ENCODE measurements at regions not wholly inside any gene's neighbourhood (a gene's known extent, or its start where the extent isn't known, plus 50 kb on each side); places are given as distances from the start of the nearest gene placed in this dataset.

DNA sequence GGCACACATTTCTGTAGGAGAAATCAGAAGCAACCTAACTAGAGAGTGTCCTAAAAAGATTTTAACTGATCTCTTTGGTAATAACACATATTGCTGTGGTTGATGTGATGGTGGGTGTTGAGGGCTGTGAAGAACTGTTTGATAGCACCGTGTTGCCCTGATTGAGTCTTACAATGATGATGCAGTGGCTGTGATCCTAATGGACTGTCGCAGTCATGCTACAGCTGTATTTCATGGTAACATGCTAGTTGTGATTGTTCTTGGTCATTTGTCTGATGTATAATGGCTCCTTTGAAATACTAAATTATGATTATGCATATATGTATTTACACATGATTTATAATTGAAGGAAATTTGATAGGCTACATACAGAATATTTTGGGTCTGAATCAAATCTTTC is 82.5 kb upstream of the MMADHC start:
- DNase-seq (ENCODE audit: insufficient read length) (no peak), FAIRE-seq (no peak)
- TF ChIP-seq POLR2AphosphoS5 (IDR thresholded peaks at IDR 0.05; ENCODE audit: low read depth, low read length) (no peak), POLR2A (IDR thresholded peaks at IDR 0.05; ENCODE audit: low read depth, low read length) (no peak)

DNA sequence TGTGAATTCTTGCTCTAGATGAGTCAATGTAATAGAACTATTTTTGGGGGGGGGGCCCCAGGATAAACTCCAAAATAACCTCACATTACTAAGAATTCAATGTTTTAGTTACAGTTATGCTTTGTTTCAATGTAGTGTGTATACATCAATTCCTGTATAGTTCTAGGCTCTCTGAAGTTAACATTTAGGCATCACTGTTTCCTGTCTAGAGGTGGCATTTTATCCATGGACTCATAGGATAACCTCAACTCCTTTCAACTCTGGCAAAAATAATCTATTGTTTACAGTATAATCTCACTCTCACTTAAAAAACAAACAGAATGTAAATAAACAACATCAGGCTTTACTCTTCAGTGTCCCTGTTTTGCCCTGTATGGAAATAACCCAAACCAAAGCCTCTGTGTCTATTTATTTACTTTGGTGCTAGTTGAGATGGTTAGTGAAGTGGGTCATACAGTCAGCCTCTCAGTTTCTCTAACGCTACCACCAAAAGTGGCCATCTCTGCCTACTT is 79.3 kb upstream of the MMADHC start:
- TF ChIP-seq POLR2A (IDR thresholded peaks at IDR 0.05; ENCODE audit: low read depth, low read length) (no peak), TAF1 (IDR thresholded peaks at IDR 0.05; ENCODE audit: borderline replicate concordance, low read depth, low read length) (no peak), POLR2AphosphoS5 (IDR thresholded peaks at IDR 0.05; ENCODE audit: low read depth, low read length) (no peak)
- DNase-seq (ENCODE audit: insufficient read length) (no peak), FAIRE-seq (no peak)

DNA sequence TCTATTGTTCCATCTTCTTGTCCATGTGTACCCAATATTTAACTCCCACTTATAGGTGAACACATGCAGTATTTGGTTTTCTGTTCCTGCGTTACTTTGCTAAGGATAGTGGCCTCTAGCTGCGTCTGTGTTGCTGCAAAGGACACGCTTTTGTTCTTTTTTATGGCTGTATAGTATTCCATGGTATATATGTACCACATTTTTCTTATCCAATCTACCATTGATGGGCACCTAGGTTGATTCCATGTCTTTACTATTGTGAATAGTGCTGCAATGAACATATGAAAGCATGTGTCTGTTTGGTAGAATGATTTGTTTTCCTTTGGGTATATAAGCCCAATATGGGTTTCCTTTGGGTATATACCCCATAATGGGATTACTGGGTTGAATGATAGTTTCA is 77.3 kb upstream of the MMADHC start:
- TF ChIP-seq POLR2AphosphoS5 (IDR thresholded peaks at IDR 0.05; ENCODE audit: low read depth, low read length): no peak
- no peak for TF ChIP-seq POLR2A (IDR thresholded peaks at IDR 0.05; ENCODE audit: low read depth, low read length)
- TF ChIP-seq TAF1 (IDR thresholded peaks at IDR 0.05; ENCODE audit: borderline replicate concordance, low read depth, low read length): no peak
- FAIRE-seq (no peak), DNase-seq (ENCODE audit: insufficient read length) (no peak)

DNA sequence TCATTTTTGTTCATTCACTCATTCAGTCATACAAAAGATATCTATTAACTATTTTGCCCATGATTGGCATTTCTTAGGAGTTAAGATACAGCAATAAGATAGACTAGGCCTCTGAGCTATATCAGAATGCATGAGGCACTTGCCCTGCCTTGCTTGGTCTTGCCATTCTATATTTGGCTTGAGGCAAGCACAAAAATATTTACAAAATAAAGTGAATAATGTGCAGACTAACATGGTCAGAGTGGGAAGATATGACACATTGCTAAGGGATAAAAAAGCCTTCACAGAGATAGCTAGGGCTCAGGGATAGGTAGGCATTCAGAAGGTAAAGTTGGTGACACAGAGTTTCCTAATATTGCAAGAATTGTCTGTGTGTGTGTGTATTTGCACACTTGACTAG is 75.0 kb upstream of the MMADHC start:
- FAIRE-seq: no peak
- no peak for TF ChIP-seq POLR2AphosphoS5 (IDR thresholded peaks at IDR 0.05; ENCODE audit: low read depth, low read length)
- no peak for TF ChIP-seq POLR2A (IDR thresholded peaks at IDR 0.05; ENCODE audit: low read depth, low read length)
- TF ChIP-seq TAF1 (IDR thresholded peaks at IDR 0.05; ENCODE audit: borderline replicate concordance, low read depth, low read length): no peak
- DNase-seq (ENCODE audit: insufficient read length): no peak

DNA sequence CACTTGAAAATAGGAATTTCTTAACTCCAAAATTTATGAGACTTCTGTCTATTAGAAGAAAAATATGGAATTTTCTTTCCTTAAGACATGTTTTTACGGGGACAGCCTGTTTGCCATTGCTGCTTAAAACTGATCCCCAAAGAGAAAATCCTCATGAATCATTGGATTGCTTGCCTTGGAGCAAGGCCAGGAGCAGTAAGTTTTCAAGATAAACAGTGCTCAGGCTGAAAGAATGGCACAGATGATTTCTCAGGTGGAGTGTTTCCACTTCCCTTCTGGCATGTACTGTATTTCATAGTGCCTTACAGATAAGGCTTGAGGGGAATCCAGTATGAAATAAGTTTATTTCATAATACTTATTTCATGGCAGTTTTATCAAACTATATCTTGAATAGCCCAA is 74.3 kb upstream of the MMADHC start:
- no peak for DNase-seq (ENCODE audit: insufficient read length)

DNA sequence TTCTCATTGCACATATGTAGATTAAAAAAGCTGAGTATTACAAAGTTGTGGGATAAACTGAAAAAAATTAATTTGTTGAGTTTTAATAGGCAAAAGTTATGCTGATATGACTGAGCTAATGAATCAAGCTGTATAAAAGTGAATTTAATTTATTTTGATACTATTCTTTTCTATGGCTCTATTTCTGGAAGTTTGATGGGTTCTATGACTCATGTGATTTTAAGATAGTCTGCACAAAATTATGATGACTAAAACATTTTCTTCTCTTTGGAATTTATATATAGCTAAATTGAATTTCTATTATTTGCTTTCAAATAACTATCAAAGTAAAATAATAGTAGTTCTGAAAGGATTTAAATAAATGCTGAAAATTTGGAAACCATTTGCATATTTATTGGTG is 71.0 kb upstream of the MMADHC start:
- DNase-seq (ENCODE audit: insufficient read length): no peak
- FAIRE-seq: no peak
- no peak for TF ChIP-seq TAF1 (IDR thresholded peaks at IDR 0.05; ENCODE audit: borderline replicate concordance, low read depth, low read length)
- TF ChIP-seq POLR2A (IDR thresholded peaks at IDR 0.05; ENCODE audit: low read depth, low read length): no peak
- no peak for TF ChIP-seq POLR2AphosphoS5 (IDR thresholded peaks at IDR 0.05; ENCODE audit: low read depth, low read length)

More for the DNA sequence above, 74.3 kb upstream of the MMADHC start:
- TF ChIP-seq POLR2A (IDR thresholded peaks at IDR 0.05; ENCODE audit: low read depth, low read length) (no peak), TAF1 (IDR thresholded peaks at IDR 0.05; ENCODE audit: borderline replicate concordance, low read depth, low read length) (no peak), POLR2AphosphoS5 (IDR thresholded peaks at IDR 0.05; ENCODE audit: low read depth, low read length) (no peak)
- no peak for FAIRE-seq

DNA sequence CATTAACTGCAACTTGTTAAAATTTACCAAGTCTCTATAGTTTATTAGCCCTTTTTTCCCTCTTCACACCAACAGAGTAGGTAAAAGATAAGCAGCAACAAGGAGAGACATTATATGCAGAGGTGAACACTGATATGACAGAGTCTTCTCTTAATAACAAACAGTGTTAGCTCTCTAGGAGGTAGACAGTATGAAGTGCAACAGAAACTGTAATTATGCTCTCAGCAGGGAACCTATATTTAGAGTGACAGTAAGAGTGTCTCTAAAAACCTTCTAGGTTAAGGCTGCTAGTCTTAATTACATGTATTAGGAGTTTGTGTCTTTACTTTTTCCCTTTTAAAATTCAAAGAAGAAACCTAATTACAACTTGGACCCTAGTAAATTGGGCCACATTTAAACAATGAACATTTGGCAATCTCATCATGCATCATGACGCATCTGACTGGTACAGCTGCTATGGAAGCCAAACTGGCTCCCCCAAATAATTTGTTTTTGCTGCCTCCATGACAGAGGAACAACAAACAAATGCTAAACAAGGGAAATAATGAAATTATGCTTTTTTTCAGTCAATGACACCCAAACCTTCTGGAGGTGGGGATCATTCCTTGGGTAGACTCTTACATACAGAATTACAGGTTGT is 69.9 kb upstream of the MMADHC start:
- no peak for TF ChIP-seq TAF1 (IDR thresholded peaks at IDR 0.05; ENCODE audit: borderline replicate concordance, low read depth, low read length)
- no peak for TF ChIP-seq POLR2AphosphoS5 (IDR thresholded peaks at IDR 0.05; ENCODE audit: low read depth, low read length)
- no peak for TF ChIP-seq POLR2A (IDR thresholded peaks at IDR 0.05; ENCODE audit: low read depth, low read length)
- no peak for DNase-seq (ENCODE audit: insufficient read length)

DNA sequence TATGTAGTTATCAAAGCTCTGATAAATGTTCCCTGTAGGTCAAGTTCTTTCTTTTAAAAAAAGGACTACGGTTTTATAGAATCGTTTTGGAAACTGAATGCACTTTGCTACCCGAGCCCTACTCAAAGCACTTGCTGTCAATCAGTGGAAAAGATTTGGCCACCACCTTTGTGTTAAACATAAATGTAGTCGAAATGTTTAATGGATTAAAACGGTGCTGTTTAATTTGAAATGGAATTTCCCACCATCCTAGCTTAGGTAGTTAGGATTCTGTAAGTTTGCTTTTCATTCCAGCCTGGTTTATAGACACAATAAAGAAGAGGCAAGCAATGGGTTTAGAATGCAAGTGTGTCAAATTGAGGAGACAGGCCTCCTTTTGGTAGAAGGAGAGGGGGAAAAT is 69.4 kb upstream of the MMADHC start:
- DNase-seq (ENCODE audit: insufficient read length) (no peak), FAIRE-seq (no peak)
- no peak for TF ChIP-seq POLR2A (IDR thresholded peaks at IDR 0.05; ENCODE audit: low read depth, low read length)
- TF ChIP-seq POLR2AphosphoS5 (IDR thresholded peaks at IDR 0.05; ENCODE audit: low read depth, low read length): no peak
- no peak for TF ChIP-seq TAF1 (IDR thresholded peaks at IDR 0.05; ENCODE audit: borderline replicate concordance, low read depth, low read length)

More for the DNA sequence above, 69.9 kb upstream of the MMADHC start:
- no peak for FAIRE-seq

DNA sequence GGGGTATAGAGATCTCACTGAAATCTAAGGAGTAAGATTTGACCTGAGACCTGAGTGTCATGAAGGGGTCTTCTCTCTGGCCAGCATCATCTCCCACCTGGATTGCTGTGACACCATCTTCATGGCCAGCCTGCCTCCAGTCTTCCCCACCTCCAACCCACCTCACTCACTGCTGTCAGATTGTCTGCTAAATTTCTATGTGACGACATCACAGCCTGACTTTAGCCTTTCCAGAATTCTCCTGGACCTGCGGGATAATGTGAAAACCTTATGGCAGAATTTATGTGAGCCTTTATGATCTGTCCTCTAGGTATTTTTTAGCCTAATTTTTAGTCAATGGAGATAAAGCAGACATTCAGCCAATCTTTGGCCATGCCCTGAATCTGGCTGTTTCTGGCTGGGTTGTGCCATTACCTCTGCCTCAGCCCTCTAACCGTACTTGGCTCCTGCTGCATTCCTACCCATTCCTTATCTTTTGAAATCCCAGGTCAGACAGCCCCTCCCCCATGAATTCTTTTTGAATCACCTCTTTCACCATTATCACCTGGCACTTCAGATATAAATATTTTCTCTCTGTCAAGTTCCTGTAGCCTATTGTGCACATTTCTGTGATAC is 66.4 kb upstream of the MMADHC start:
- TF ChIP-seq POLR2AphosphoS5 (IDR thresholded peaks at IDR 0.05; ENCODE audit: low read depth, low read length): no peak
- TF ChIP-seq POLR2A (IDR thresholded peaks at IDR 0.05; ENCODE audit: low read depth, low read length): no peak
- no peak for TF ChIP-seq TAF1 (IDR thresholded peaks at IDR 0.05; ENCODE audit: borderline replicate concordance, low read depth, low read length)
- DNase-seq (ENCODE audit: insufficient read length) (no peak), FAIRE-seq (no peak)

DNA sequence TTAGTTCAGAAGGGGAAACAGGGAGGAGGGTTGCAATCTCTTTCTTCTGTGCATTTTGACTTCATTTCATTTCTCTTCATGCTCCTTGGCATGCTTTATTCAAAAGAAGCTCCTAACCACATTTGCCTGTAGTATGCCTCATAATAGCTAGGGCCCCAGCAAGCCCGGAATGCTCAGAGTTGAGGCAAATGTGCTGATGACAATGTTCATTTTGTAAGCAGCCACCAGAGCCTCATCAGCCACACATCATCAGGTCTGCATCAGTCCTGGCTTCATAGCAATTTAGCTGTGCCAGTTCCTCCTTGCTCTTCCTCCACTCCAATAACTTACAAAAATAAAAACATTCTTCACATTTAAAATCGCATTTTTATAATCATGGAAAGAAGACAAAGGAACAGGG is 65.4 kb upstream of the MMADHC start:
- FAIRE-seq: no peak
- TF ChIP-seq POLR2AphosphoS5 (IDR thresholded peaks at IDR 0.05; ENCODE audit: low read depth, low read length) (no peak), POLR2A (IDR thresholded peaks at IDR 0.05; ENCODE audit: low read depth, low read length) (no peak), TAF1 (IDR thresholded peaks at IDR 0.05; ENCODE audit: borderline replicate concordance, low read depth, low read length) (no peak)
- DNase-seq (ENCODE audit: insufficient read length): no peak

DNA sequence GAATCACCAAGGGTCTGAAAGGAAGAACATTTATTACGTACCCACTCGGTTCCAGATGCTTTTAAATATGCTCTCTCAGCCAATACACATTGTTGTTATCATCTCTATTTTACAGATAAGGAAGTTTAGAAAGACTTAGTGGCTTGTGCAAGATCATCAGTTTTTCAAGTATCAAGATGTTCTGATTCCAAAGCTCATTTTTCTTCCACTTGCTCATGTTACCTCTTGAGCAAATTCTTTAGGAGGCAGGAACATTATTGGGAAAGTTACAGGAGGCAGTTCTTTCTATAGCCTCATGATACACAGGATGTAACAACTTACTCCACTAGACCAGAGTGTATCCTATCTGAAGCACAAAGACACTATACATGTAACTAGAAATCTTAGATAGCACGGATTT is 65.0 kb upstream of the MMADHC start:
- FAIRE-seq (no peak), DNase-seq (ENCODE audit: insufficient read length) (no peak)
- TF ChIP-seq POLR2A (IDR thresholded peaks at IDR 0.05; ENCODE audit: low read depth, low read length): no peak
- no peak for TF ChIP-seq POLR2AphosphoS5 (IDR thresholded peaks at IDR 0.05; ENCODE audit: low read depth, low read length)
- TF ChIP-seq TAF1 (IDR thresholded peaks at IDR 0.05; ENCODE audit: borderline replicate concordance, low read depth, low read length): no peak

DNA sequence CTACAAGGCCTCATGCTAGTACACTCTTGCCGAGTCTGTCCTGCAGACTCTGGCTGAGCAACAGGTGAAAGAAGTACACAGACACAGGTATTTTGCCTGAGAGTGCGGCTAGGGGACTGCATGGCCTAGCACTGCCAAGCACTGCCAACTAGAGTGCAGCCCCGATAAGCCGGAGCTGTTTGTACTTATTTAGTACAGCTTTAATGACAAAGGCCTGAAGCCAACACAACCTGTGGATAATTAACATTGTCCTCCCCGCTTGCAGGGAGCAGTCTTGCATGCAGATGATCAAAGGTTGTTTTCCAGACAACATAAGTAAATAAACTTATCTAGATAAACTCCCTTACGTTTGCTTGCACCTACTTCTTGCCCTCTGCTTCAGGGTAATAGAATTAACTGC is 63.7 kb upstream of the MMADHC start:
- FAIRE-seq: no peak
- TF ChIP-seq POLR2A (IDR thresholded peaks at IDR 0.05; ENCODE audit: low read depth, low read length) (no peak), POLR2AphosphoS5 (IDR thresholded peaks at IDR 0.05; ENCODE audit: low read depth, low read length) (no peak), TAF1 (IDR thresholded peaks at IDR 0.05; ENCODE audit: borderline replicate concordance, low read depth, low read length) (no peak)
- DNase-seq (ENCODE audit: insufficient read length): no peak
